ENCODE measurements at regions not wholly inside any gene's neighbourhood (a gene's known extent, or its start where the extent isn't known, plus 50 kb on each side); places are given as distances from the start of the nearest gene placed in this dataset.

DNA sequence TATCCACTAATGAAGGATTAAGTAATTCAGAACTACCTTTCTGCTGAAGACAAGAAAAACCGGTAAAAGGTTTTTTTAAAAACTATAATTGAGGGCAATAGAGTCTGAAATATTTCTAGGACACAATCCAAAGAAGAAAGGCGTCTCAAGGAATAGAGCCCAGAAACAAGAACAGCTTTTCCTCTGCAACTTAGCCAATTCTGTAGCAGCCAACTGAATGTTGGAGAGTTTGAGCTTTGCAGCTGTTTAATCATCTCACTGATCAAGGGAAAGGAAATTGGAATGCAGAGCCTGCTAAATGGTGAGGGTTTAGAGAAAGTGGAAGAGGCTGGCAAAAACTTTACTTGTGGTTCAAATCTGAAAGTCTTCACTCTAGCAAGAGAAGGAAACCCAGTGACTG lies 818.9 kb downstream of the KCNT2 start:
- DNase-seq (ENCODE audit: low read depth, low spot score), result no peak

DNA sequence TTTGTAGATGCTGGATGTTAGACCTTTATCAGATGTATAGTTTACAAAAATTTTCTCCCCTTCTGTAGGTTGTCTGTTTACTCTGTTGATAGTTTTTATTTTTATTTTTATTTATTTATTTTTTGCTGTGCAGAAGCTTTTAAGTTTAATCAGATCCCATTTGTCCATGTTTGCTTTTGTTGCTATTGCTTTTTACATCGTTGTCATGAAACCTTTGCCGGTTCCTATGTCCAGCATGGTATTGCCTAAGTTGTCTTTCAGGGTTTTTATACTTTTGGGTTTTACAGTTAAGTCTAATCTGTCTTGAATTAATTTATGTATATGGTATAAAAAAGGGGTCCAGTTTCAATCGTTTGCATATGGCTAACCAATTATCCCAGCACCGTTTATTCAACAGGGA lies 819.5 kb downstream of the KCNT2 start:
- DNase-seq (ENCODE audit: low read depth, low spot score), result no peak

More for the DNA sequence above, 818.9 kb downstream of the KCNT2 start:
- H3K4me3 ChIP-seq (ENCODE audit: low read length), result no peak overlapping the region

GRCh38 chr1:195785830-195786229 lies 822.4 kb downstream of the KCNT2 start:
- H3K4me3 ChIP-seq (ENCODE audit: low read length), result no peak overlapping the region
- no peak for DNase-seq (ENCODE audit: low read depth, low spot score)

More for the DNA sequence above, 819.5 kb downstream of the KCNT2 start:
- H3K4me3 ChIP-seq (ENCODE audit: low read length), result no peak overlapping the region

DNA sequence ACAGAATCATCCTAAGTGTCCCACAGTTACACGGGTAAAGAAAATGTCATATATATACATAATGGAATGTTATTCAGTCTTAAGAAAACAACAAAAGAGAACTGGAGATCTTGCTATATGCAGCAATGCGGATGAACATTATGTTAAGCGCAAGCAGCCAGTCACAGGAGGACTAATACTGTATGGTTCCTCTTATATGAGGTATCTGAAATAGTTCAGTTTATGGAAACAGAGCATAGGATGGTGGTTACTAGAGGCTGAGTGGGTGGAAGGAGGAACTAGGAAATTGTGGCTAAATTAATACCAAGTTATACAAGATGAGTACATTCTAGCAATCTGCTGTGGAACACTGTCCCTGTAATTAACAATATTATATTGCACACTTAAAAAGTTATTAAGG lies 834.3 kb downstream of the KCNT2 start:
- H3K4me3 ChIP-seq (ENCODE audit: low read length), result no peak overlapping the region
- DNase-seq (ENCODE audit: low read depth, low spot score), result no peak

- no peak overlapping the region for H3K4me3 ChIP-seq (ENCODE audit: low read length)
- no peak for DNase-seq (ENCODE audit: low read depth, low spot score)
Observed at GRCh38 chr1:195769461-195769860, 838.8 kb downstream of the KCNT2 start.

GRCh38 chr1:195768936-195769335 lies 839.3 kb downstream of the KCNT2 start:
- H3K4me3 ChIP-seq (ENCODE audit: low read length), result no peak overlapping the region
- DNase-seq (ENCODE audit: low read depth, low spot score), result no peak

- no peak for DNase-seq (ENCODE audit: low read depth, low spot score)
- no peak overlapping the region for H3K4me3 ChIP-seq (ENCODE audit: low read length)
Observed at GRCh38 chr1:195768377-195768776, 839.9 kb downstream of the KCNT2 start.

DNA sequence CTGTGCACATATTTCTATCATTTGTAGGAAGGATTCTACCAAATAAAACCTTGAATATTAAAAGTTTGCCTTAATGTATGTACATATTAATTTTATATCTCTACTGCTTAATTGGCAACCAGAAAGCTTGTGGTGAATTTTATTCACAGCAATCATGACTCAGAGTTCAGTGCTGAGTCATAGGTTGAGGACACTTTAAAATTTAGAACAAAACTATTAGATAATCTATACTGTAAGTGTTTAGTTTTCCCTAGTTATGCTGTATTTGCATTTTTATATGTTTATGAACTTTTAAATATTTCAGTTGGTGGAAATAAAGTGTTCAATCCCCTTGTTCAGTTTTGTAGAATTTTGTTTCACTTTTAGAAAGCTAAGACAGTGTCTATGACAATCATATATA lies 841.5 kb downstream of the KCNT2 start:
- DNase-seq (ENCODE audit: low read depth, low spot score), result no peak

DNA sequence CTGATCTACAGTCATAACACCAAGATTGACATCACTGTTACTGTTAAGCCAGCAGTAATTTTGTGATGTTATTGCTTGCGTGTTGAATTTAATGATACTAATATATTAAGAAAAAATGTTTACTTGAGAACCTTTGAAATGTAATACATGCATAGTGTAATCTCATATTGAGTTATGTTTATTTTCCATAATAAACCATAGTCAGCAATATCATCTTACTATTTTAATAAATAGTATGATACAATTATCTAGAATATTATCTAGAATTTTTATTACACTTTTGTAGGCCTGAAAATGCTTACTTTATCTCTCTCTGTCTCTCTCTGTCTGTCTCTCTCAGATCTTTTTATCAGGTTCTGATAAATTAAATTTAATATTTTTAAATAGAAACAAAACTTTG lies 843.1 kb downstream of the KCNT2 start:
- no peak for DNase-seq (ENCODE audit: low read depth, low spot score)

More for the DNA sequence above, 841.5 kb downstream of the KCNT2 start:
- H3K4me3 ChIP-seq (ENCODE audit: low read length), result no peak overlapping the region

DNA sequence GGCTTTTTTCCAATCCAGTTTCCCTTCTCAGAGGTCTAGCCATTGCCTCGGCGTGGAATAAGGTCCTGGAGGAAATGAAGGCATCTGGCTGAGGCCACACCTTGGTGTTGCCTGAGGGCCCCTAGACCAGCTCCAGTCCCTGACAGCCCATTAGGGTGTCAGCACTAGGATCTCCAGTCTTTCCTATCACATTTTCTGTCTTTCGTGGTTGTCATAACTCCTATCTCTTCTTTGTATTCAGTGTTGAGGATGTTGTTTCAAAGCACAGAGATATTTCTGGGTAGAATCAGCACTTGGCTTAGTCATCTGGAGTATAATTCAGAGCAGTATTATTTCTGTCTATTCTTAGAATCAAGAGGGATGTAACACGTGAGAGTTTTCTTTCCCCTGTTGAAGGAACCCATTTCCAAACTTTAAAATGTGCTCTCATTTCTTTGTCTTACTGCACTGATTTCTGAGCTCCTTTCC lies 844.3 kb downstream of the KCNT2 start:
- DNase-seq (ENCODE audit: low read depth, low spot score), result no peak
- no peak overlapping the region for H3K4me3 ChIP-seq (ENCODE audit: low read length)

More for the DNA sequence above, 843.1 kb downstream of the KCNT2 start:
- no peak overlapping the region for H3K4me3 ChIP-seq (ENCODE audit: low read length)

DNA sequence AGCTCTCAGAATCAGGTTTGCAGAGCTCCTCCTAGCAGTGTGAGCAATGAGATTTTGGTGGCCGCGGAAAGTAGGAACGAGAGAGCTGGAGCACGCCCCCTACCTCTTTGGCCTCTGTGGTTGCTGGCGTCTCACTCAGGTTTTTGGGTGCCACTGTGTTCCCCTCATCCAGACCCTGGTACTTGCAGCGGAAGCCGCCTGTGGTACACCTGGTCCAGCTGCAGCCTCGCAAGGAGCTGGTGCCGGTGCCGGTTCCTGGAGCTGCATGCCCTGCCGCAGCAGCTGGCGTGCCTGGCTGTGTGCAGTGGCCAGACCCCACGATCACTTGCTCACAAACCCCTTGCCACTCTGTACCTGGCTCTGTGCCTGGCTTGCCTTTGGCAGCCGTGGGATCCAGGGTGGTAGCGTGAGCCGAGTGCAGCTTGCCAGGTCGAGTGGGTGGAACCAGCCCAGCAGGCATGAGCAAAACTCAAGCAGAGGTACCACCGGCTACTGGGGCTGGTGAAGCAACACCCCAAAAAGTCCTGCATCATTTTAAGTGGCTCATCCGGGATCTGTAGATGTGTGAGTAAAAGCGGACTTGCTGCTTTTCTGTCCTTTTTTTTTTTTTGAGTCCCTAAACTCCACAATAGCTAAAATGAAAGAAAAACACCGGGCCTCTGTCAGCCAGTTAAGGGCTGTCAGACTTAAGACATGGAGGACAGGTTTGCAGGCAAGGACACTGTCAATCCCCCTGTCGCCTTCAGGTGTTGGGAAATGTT lies 844.9 kb downstream of the KCNT2 start:
- no peak overlapping the region for H3K4me3 ChIP-seq (ENCODE audit: low read length)
- DNase-seq (ENCODE audit: low read depth, low spot score), result no peak

DNA sequence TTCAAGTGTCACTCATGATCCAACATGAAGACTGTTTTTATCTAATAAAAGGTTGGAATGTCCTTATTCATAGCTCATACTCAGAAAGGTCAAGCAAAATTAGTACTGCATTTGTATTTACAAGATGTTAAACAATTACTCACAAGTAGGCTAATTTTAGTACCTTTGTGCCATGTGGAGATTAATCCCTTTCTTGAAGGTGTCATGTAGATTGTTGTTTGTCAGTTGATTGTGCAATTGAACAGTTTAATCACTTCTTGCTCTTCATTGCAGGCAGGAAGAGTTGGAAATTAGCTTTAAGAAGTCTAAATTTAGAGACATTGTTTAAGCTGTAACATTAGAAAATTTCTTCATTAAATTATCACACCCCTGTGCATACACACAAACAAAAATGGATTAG lies 847.1 kb downstream of the KCNT2 start:
- DNase-seq (ENCODE audit: low read depth, low spot score), result no peak

DNA sequence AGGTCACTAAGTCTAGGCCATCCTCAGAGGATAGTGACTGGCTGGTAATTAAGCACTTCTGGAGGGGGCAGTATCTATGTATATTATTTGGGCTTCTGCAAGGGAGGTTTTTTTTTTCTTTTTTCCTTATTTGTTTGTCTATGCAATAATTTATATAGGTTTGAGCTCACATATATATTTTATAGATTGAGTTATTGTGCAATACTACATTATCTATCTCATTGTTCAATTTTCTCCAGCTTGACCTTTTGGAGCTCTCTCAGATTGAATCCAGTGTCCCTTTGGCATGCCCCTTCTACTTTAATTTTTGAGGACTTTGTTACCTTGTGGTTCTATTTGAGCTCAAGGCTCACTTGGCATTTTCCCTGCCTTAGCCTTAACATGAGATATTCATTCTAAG lies 852.1 kb downstream of the KCNT2 start:
- no peak for DNase-seq (ENCODE audit: low read depth, low spot score)
- H3K4me3 ChIP-seq (ENCODE audit: low read length), result no peak overlapping the region

More for the DNA sequence above, 847.1 kb downstream of the KCNT2 start:
- no peak overlapping the region for H3K4me3 ChIP-seq (ENCODE audit: low read length)

DNA sequence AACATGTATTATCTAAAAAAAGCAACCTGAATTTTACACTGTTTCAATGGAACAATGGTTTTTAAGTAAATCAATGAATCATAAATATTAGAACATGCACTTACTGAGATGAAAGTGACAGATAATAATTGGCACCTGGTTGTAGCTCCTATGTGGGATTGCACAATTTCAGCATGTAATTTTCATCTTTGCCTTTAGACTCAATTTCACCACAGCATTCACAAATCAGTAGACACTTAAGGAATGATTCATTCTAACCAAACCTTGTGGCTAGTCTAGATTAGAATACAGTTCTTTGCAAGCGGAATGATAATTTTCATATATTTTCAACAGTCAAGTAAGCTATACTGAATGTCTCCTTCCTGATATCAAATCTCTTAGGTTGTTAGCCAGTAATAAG lies 853.4 kb downstream of the KCNT2 start:
- no peak for DNase-seq (ENCODE audit: low read depth, low spot score)

DNA sequence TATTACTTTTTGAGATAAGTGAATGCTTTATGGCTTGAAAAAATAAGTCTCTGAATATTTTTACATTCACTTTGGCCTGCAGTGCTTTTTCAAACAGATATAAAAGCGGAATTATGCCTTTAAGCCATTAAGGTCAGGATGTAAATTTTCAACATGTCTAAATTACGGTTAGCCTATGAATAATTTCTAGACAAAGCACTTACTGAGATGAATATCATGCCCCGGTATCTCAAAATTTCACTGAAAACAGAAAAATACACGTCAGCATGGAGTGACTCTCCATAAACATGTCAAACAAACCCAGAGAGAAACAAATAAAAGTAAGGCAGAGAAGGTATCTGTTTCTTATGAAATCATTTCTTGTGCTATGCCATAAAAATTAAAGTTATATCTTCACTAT lies 853.9 kb downstream of the KCNT2 start:
- no peak overlapping the region for H3K4me3 ChIP-seq (ENCODE audit: low read length)
- DNase-seq (ENCODE audit: low read depth, low spot score), result no peak

More for the DNA sequence above, 853.4 kb downstream of the KCNT2 start:
- no peak overlapping the region for H3K4me3 ChIP-seq (ENCODE audit: low read length)

DNA sequence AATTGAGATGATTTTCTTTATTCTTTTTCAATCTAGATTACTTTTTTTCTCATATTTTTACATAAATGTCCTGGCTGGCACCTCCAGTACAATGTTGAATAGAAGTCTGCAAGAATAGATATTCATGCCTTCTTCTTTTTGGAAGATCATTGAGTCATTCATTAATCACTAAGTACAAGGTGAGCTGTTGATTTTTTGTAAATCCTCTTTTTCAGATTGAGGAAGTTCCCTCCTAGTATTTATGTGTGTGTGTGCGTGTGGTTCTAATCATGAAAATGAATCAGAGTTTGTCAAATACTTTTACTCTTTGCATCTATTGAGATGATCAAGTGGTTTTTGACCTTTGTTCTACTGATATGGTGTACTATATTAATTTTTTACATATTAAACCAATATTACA lies 859.3 kb downstream of the KCNT2 start:
- H3K4me3 ChIP-seq (ENCODE audit: low read length), result no peak overlapping the region
- DNase-seq (ENCODE audit: low read depth, low spot score), result no peak

- DNase-seq (ENCODE audit: low read depth, low spot score), result no peak
- no peak overlapping the region for H3K4me3 ChIP-seq (ENCODE audit: low read length)
Observed at GRCh38 chr1:195745189-195746010, 862.8 kb downstream of the KCNT2 start.

GRCh38 chr1:195744256-195744655 lies 864.0 kb downstream of the KCNT2 start:
- DNase-seq (ENCODE audit: low read depth, low spot score), result no peak
- H3K4me3 ChIP-seq (ENCODE audit: low read length), result no peak overlapping the region

- no peak overlapping the region for H3K4me3 ChIP-seq (ENCODE audit: low read length)
- DNase-seq (ENCODE audit: low read depth, low spot score), result no peak
Observed at GRCh38 chr1:195740862-195741261, 867.4 kb downstream of the KCNT2 start.

DNA sequence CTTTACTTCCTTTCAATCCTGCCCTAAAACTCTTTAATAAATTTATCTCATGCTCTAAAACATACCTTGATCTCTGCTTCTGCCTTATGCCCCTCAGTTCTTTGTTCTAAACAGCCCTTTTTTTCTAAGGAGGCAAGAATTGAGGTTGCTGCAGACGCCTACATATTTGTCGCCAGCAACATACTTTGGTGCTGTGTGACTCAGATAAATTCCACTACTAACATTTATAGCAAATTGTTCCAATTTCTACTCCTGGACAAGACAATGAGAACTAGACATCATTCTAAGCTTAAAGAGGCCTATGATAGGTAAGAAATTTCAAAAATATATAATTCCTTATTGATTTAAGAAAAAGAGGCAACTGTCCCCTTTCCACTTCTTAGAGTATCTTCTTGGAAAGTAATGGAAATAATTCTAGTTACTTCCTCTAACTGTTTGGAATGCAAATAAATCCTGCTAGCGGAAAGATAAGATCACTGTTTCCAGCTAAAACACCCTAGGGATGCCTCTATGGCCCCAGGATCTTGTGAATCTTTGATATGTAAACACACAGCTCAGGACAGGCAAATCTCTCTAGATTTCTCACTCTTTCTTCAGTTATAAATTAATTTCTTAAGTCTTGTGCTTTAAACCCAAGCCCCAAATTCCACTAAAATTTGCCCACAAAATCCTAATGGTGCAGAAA lies 869.1 kb downstream of the KCNT2 start:
- no peak overlapping the region for H3K4me3 ChIP-seq (ENCODE audit: low read length)
- DNase-seq (ENCODE audit: low read depth, low spot score), result no peak

Data from Jurkat, Clone E6-1 (cell line).